ENCODE measurements at regions not wholly inside any gene's neighbourhood (a gene's known extent, or its start where the extent isn't known, plus 50 kb on each side); places are given as distances from the start of the nearest gene placed in this dataset.

DNA sequence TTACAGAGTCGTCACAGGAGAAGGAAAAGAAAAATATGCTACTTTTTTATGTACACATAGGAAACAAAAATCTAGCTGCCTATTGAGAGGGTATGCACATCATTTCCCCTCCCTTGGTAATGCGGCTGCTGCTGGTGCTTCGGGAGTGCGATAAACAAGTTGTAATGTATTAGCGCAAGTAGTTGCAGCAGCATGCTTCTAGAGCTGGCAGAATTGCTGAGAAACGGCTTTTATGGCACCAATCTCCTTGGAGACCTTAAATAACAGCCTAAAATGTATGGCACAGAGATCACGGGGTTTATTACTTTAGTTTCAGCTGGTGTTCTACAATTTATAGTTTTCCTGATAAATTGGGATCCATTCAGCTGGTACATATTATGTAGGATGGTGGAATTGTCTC is 447.6 kb upstream of the TMPO start:
- no peak for DNase-seq

GRCh38 chr12:98073610-98074009 is 441.8 kb upstream of the TMPO start:
- DNase-seq: no peak

DNA sequence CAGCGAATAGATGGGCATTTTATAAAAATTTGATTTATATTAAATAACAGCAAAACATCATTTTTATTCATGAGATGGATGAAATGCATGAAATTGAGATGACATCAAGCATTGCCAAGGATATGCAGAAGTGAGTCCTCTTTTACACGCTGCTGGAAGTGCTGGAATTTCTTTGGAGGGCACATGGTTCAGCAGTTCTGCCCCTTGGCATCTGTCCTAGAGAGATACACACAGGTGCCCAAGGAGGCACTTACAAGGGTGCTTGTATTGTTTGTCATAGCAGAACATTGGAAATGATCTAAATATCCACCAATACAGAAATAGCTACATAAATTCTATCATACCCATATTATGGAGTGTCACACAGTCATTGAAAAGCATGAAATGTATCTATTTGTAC is 441.1 kb upstream of the TMPO start:
- DNase-seq: no peak

- DNase-seq: no peak
Measured at GRCh38 chr12:98084391-98084790, 431.0 kb upstream of the TMPO start.

- DNase-seq: no peak
Measured at GRCh38 chr12:98085046-98085755, 430.2 kb upstream of the TMPO start.

DNA sequence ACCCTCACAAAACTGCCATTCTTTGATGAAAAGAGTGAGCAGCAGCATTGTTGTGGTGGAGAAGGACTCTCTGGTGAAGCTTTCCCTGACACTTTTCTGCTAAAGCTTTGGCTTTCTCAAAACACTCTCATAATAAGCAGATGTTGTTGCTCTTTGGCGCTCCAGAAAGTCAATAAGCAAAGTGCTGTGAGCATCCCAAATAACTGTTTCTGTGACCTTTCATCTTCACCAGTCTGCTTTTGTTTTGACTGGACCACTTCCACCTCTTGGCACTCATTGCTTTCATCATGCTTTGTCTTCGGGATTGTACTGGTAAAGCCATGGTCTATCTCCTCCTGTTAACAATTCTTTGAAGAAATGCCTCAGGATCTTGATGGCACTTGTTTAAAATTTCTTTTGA is 424.7 kb upstream of the TMPO start:
- no peak for DNase-seq

- DNase-seq: no peak
Measured at GRCh38 chr12:98096436-98096835, 419.0 kb upstream of the TMPO start.

DNA sequence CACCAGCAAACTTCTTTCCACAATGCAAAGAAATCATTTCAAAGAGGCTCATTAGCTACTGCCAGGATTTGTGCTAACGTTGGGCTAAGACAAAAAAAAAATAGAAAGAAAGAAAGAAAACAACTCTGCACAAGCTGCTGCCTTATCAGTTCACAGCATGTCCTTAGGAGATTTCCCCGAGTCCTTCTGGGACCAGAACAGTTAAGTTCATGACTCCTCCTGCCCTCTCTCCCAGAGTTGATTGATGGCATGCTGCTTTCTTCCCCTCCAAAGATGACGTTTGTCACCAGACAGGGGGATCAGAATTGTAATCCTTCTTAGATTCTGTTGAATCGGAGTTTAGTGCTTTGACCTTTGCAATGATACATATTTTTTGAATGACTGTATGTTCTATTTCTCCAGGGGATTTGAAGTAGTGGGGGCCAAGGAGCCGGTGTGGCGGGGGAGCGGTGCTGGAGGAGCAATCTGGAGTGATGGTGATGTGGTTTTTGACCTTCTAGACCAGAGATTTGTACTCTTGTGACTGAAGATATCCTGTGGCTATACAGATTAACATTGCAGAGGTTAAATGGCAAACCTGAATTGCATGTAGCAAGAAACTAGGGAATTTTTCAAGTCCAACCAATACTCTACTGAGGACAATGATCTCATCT is 409.2 kb upstream of the TMPO start:
- DNase-seq: no peak

DNA sequence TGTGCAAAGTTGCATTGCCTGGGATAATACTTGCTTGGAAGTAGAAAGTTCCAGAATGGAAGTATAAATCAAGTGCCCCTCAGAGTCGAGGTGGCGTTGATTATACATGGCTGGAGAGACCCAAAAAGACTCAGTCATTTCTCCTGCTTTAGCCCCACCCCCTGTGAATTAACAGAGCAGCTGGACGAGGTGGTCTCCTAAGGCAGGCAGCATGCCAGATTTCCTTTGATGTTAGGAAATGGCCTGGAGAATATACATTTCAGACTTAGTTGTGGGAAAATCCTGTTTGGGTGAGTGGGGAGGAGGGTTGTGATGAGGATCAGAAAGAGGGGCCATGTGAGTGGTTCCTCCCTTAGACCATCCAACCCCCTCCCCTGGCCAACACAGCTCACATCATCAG is 406.1 kb upstream of the TMPO start:
- no peak for DNase-seq

DNA sequence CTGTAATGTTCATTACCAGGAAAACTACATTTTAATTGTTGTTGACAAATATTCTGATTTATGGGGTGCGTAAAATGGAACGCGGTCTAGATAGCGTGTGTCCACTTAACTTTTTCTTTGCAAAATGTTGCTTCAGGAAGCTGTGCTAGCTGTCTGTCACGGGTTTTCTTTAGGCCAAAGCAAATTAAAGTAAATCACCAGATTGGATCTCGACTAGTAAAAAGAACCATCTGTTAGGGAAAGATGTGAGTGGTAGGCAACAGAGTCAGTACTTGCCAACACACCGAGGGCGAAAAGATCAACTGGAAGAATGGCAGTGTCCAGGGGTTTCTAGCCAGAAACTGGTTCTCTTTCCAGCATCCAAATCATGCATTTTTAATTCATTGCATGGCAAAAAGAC is 404.9 kb upstream of the TMPO start:
- DNase-seq: no peak

- no peak for DNase-seq
Measured at GRCh38 chr12:98113548-98113947, 401.8 kb upstream of the TMPO start.

DNA sequence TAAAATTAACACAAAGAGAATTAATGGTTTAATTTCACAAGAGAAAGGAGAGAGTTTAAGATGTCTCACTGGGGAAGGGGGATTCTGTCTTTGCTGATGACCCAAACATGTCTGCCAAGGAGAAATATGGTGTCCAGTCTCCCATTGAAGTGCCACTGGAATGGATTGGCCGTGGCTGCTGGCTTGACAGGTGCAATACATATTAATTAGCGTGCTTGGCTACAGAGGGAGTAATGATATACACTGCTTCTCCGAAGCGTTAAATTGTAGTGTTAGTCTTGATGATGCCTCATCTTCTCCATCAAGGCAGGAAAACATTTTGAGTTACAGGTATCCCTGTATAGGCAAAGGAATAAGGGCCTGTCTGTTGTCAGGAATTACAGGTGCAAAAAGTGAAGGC is 393.4 kb upstream of the TMPO start:
- no peak for DNase-seq

- DNase-seq: no peak
Measured at GRCh38 chr12:98123021-98123461, 392.3 kb upstream of the TMPO start.

GRCh38 chr12:98126637-98127335 is 388.6 kb upstream of the TMPO start:
- DNase-seq: no peak

GRCh38 chr12:98127336-98127679 is 388.1 kb upstream of the TMPO start:
- no peak for DNase-seq

- DNase-seq: no peak
Measured at GRCh38 chr12:98127854-98128253, 387.5 kb upstream of the TMPO start.

DNA sequence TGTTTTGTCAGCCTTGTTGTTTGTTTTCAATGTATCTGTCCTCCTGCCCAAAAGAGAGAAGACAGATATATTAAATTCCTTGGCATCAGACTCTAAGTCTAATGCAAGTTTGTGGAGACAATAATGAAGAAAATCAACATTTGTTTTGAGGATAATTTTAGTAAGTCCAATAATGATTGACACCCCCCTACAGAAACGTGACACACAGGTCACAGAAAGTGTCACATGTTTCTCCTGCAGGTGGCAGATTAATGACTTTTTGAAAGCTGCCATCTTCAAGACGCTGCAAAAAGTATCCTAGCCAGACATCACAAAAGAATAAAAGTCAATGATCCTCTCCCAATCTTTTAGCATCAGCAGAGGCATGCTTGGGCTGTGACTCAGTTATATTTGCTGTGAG is 378.8 kb upstream of the TMPO start:
- DNase-seq: no peak

GRCh38 chr12:98137278-98137677 is 378.1 kb upstream of the TMPO start:
- no peak for DNase-seq

DNA sequence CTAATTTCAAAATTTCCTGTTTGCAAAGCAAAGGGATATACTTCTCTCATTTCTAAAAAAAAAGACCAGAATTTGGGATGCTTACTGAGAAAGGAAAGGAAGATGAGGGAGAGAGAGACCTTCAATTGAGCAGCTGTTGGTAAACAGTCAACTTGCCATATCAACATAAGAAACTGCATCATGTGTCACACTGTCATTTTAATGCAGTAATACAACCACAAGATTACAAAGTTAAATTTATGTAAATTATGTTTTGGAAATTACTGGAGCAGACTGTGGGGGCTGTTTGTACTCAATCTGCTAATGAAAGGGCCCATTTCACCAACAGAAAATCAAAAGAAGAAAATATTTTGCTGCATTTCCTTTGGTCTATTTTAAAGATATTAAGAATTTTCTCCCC is 370.4 kb upstream of the TMPO start:
- no peak for DNase-seq

DNA sequence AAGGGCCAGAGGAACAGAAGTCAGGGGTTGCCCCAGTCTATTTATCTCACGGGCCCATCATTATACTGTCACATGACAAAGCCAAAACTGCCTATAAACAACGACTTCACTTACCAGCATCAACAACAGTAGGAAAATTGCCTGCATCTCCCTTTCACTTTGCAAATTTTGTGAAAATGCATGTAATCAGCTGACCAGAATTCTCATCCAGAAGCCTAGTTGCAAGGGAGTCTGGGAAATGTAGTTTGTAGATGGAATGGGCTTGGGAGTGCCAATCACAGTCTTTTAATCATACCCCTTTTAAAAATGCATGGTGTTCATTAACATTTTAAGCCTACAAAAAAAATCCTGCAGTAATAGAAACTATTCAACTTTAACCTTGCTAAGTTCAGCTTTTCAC is 369.3 kb upstream of the TMPO start:
- DNase-seq: no peak

- DNase-seq: no peak
Measured at GRCh38 chr12:98146487-98146886, 368.9 kb upstream of the TMPO start.

- DNase-seq: no peak
Measured at GRCh38 chr12:98149270-98149669, 366.1 kb upstream of the TMPO start.

- no peak for DNase-seq
Measured at GRCh38 chr12:98149691-98150210, 365.6 kb upstream of the TMPO start.

DNA sequence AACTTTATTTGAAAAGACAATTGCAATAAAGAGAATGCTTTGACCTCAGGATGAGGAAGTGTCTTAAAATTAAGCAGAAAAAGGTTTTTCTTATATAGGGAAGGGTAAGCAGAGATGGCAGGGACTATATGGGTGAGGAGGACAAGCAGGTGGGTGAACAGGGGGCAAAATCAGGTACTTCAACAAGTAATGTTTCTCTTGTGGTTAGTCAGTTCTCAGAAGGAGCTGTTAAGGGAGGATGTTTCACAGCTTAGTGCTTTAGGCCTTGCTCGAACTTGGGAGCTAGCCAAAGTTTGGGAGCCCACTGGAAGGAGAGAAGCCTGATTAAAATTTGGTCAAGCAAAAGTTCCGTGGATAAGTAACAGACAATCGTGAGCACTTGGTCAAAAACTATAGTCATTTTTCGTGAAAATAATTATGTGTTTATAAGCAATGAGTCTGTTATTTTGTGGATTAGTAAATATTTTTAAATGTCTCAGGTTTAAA is 364.2 kb upstream of the TMPO start:
- DNase-seq: no peak

Measured in NCI-H187 (cell line).